Activated B cell treated with CpG ODN at 0.5 μM for 24 hours (primary cell): ENCODE measurements at regions not wholly inside any gene's neighbourhood (a gene's known extent, or its start where the extent isn't known, plus 50 kb on each side); places are given as distances from the start of the nearest gene placed in this dataset.

ENCODE experiments used
- ATAC-seq: fragments of 200-7000 bp; cut with Tn5 transposase; one replicate; pipeline ENCODE4 v1.10.0; 2021; ENCODE audit warnings: low read depth, mild to moderate bottlenecking, moderate library complexity
- CTCF ChIA-PET: fragments of 350-600 bp; sonication (Branson Sonifier 250); formaldehyde crosslinking; loops from one replicate; lab custom pipeline; 2021; ENCODE audit warnings: antibody characterized with exemption; lab: Charles Lee
- POLR2A ChIA-PET: fragments of 350-600 bp; sonication (Branson Sonifier 250); formaldehyde crosslinking; loops from one replicate; lab custom pipeline; 2021; ENCODE audit warnings: antibody characterized with exemption; lab: Charles Lee
- DNase-seq: peaks from one replicate; pipeline ENCODE4 v3.0.0; 2022
- H3K27ac Mint-ChIP-seq: one replicate; pipeline ENCODE4 v1.8.0; 2020; ENCODE audit warnings: mixed read lengths
- H3K27me3 Mint-ChIP-seq: one replicate; pipeline ENCODE4 v1.8.0; 2021; ENCODE audit warnings: mixed read lengths
- H3K36me3 Mint-ChIP-seq: one replicate; pipeline ENCODE4 v1.8.0; 2021; ENCODE audit warnings: low read depth, mixed read lengths
- H3K4me1 Mint-ChIP-seq: one replicate; pipeline ENCODE4 v1.8.0; 2021; ENCODE audit warnings: mixed read lengths
- H3K4me3 Mint-ChIP-seq: one replicate; pipeline ENCODE4 v1.8.0; 2020; ENCODE audit warnings: mild to moderate bottlenecking, mixed read lengths
- H3K9me3 Mint-ChIP-seq: one replicate; pipeline ENCODE4 v1.8.0; 2020; ENCODE audit warnings: mixed read lengths
- CTCF ChIP-seq: fragments of 200-600 bp; IDR thresholded peaks from one replicate; pipeline ENCODE4 v1.8.0; 2022; ENCODE audit warnings: antibody characterized with exemption, mild to moderate bottlenecking
- intact Hi-C: fragments of 100-400 bp; cut with micrococcal nuclease; formaldehyde crosslinking; loops from one replicate; pipeline ENCODE4 v1.15.1; 2024

- Mint-ChIP-seq H3K4me1 (no peaks in the 10 kb centered on the region), H3K27me3 (peaks cover 25% of the 10 kb centered on the region), H3K9me3 (no peaks in the 10 kb centered on the region), H3K4me3 (no peak overlapping the region), H3K36me3 (no peaks in the 10 kb centered on the region), H3K27ac (no peak overlapping the region)
- peak; percentile 27 for DNase-seq
- TF ChIP-seq CTCF = no peak
- ChIA-PET POLR2A (interaction anchor here (0.7 to 1.1 kb wide), 2 partner anchors 549 to 797 kb away, joined by 4 to 5 read pairs; partner anchors contain the start of gene FUT8), CTCF (interaction anchor here (0.8 to 5.7 kb wide), 13 partner anchors 10 to 974 kb away, joined by 3 to 67 read pairs (median 5); partner anchors contain the start of genes FNTB and FUT8)
- intact Hi-C loops = no loop called here
- ATAC-seq = peak; percentile 62
Measured at GRCh38 chr14:65961004-65961403, 525.2 kb upstream of the CCDC196 start.

- no peak for ATAC-seq
- H3K27ac Mint-ChIP-seq = no peak overlapping the region
- H3K4me1 Mint-ChIP-seq = no peaks in the 10 kb centered on the region
- TF ChIP-seq CTCF = no peak
- CTCF ChIA-PET = no interaction called here
- no peak for DNase-seq
- H3K27me3 Mint-ChIP-seq = peaks cover 33% of the 10 kb centered on the region
- no peaks in the 10 kb centered on the region for H3K36me3 Mint-ChIP-seq
- POLR2A ChIA-PET = no interaction called here
- H3K4me3 Mint-ChIP-seq = no peak overlapping the region
- no peaks in the 10 kb centered on the region for H3K9me3 Mint-ChIP-seq
- intact Hi-C loops = no loop called here
Measured at GRCh38 chr14:65962952-65963351, 523.2 kb upstream of the CCDC196 start.

GRCh38 chr14:65964366-65964765 is 521.8 kb upstream of the CCDC196 start:
- no peak for ATAC-seq
- H3K27ac Mint-ChIP-seq = no peak overlapping the region
- no peaks in the 10 kb centered on the region for H3K9me3 Mint-ChIP-seq
- TF ChIP-seq CTCF = no peak
- DNase-seq = no peak
- POLR2A ChIA-PET = no interaction called here
- H3K27me3 Mint-ChIP-seq = peaks cover 38% of the 10 kb centered on the region
- H3K4me3 Mint-ChIP-seq = no peak overlapping the region
- no peaks in the 10 kb centered on the region for H3K4me1 Mint-ChIP-seq
- intact Hi-C loops = no loop called here
- CTCF ChIA-PET = no interaction called here
- no peaks in the 10 kb centered on the region for H3K36me3 Mint-ChIP-seq

- intact Hi-C loops = no loop called here
- Mint-ChIP-seq H3K27ac (no peak overlapping the region), H3K4me3 (no peak overlapping the region), H3K9me3 (no peaks in the 10 kb centered on the region), H3K4me1 (no peaks in the 10 kb centered on the region), H3K36me3 (no peaks in the 10 kb centered on the region), H3K27me3 (peaks cover 31% of the 10 kb centered on the region)
- ChIA-PET CTCF (no interaction called here), POLR2A (no interaction called here)
- TF ChIP-seq CTCF = no peak
- ATAC-seq (no peak), DNase-seq (no peak)
Measured at GRCh38 chr14:65966188-65966587, 520.0 kb upstream of the CCDC196 start.

- no peak for ATAC-seq
- intact Hi-C loops = no loop called here
- CTCF ChIA-PET = interaction anchor here (1.7 kb wide), 1 partner anchor 12 kb away, joined by 3 read pairs; no protein-coding TSS in a partner anchor
- POLR2A ChIA-PET = no interaction called here
- Mint-ChIP-seq H3K9me3 (no peaks in the 10 kb centered on the region), H3K4me3 (no peak overlapping the region), H3K4me1 (no peaks in the 10 kb centered on the region), H3K36me3 (no peaks in the 10 kb centered on the region), H3K27me3 (peaks cover 10% of the 10 kb centered on the region), H3K27ac (no peak overlapping the region)
- no peak for DNase-seq
- no peak for TF ChIP-seq CTCF
Measured at GRCh38 chr14:65972346-65972870, 513.8 kb upstream of the CCDC196 start.
